GM18520 (cell line): ENCODE measurements at regions not wholly inside any gene's neighbourhood (a gene's known extent, or its start where the extent isn't known, plus 50 kb on each side); places are given as distances from the start of the nearest gene placed in this dataset.
"Not testable (repeated sequence)": the region's sequence is repeated elsewhere in the genome, so short reads cannot be mapped to it uniquely, and the experiment has no call there.

ENCODE experiments used
- ATAC-seq: cut with Tn5 transposase; IDR thresholded peaks from one replicate; pipeline ENCODE4 v1.9.1; 2021; ENCODE audit not compliant: unreplicated experiment

DNA sequence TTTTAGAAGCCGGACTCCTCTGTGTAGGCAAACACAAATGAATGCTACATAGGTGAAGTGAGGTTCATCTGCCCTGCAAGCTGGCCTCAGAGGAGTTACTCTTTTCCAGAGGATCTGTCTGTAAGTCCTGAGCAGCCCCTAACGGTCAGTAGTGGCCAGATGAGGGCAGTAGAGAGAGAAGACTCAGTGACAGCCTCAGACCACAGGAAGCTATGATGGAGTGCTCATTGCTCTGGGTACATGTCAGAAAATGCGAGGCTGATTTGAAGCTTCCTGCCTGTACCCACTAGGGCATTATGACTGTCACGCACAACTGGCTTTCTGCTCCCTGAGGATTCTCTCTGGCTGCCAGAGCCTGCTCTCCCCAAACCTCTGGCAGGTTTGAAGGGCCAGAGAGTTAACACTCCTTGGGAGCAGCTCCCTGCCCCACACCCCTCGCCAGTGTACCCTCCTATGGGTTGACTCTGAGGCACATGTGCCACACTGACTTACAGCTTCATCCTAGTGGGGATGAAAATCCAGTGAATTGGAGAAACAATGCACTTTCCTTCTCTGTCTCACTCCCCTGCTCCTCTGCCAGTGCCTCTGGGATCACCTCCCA, 141.5 kb downstream of the GABRG2 start:
- ATAC-seq: peak; percentile 97

DNA sequence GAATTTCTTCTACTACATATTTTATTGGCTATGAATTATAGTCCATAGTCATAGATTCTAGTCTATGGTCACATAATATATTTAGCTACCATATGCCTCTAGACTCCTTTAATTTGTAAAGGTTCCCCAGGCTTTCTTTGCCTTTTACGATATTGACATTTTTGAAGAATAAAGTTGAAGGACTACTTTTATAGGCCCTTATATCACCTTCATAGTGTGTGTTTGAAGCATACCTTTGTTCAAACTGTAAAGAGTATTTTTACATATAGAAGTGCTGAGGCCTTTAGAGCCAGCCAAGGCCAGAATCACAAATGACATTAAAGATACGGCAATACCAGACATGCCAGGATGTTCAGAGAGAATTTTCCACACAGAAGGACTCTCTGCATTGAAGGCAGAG, 147.0 kb downstream of the GABRG2 start:
- ATAC-seq: no peak

DNA sequence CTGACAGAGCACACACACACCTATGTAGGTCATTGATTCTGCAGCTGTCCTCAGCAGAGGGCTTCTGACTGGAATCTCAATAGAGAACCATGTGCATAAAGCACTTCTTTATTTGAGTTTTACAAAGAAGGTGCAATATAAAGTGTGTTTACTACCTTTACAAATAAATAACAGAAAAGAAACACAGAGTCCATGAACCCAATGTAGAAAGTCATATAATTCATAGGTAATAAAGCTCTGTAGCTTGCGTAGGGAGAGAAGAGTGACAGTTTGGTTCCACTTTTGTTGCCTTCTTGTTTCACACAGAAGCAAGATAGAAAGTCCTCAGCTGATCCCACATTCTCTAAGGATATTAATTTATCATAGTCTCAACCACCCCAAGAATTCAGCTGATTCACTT, 149.5 kb downstream of the GABRG2 start:
- ATAC-seq: no peak

DNA sequence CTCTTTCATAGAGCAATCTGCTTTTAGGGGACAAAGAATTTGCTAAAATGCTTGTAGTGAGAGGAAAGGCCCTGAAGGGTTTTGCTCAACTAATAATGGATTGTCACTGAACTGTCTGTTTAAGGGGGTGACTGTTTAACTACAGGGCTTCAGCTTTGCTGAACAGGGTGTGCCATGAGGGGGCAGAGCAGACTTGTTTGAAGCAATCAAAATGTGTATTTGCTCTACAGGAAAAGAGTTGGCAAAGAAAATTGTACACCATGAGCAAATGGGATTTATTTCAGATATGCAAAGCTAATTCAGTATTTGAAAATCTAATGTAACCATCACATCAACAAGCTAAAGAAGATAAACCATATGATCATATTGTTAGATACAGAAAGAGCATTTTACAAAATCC, 154.3 kb downstream of the GABRG2 start:
- no peak for ATAC-seq

DNA sequence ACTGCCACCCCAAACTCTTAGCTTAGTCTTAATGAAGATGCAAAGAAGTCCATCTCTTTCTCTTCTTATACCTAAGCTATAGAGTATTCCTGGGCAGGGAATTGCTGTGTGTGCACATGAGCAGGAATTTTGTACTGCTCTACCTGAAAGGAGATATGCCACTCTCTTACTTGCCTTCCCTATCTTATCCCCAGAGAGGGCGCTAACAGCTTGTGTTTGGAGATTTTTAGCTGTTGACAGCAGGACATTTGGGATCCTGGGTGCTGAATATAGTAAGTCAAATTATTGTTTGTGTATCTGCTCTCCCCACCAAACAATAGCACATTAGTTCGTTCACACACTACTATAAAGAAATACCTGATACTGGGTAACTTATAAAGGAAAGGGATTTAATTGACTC, 159.5 kb downstream of the GABRG2 start:
- ATAC-seq: no peak

DNA sequence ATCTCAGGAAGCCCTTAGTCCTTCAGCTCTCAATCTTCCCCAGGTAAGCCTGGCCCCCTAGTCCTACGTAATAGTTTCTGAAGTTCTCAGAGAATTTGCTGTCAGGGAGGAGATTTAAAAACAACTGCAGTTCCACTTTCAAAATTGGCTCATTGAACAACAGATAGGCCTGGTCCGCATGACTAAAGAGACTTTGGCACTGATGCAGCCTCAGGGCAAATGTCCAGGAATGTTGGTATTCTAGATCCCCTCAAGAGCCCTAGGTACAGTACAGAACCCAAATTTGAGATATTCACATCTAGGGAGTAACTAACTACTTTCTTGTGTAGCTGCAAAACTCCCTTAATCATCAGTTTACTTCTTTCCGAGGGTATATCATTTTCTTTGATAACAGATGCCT, 162.8 kb downstream of the GABRG2 start:
- ATAC-seq: no peak

DNA sequence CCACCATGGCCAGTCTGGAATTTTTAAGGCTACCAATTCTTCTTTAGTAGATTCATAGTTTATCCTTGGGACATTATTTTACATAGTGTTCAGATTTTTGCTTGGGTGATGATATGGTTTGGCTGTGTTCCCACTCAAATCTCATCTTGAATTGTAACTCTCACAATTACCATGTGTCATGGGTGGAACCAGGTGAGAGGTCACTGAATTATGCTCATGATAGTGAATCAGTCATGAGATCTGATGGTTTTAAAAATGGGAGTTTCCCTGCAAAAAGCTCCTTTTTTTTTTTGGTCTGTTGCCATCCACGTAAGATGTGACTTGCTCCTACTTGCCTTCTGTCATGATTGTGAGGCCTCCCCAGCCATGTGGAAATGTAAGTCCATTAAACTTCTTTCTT, 163.9 kb downstream of the GABRG2 start:
- ATAC-seq: no peak

DNA sequence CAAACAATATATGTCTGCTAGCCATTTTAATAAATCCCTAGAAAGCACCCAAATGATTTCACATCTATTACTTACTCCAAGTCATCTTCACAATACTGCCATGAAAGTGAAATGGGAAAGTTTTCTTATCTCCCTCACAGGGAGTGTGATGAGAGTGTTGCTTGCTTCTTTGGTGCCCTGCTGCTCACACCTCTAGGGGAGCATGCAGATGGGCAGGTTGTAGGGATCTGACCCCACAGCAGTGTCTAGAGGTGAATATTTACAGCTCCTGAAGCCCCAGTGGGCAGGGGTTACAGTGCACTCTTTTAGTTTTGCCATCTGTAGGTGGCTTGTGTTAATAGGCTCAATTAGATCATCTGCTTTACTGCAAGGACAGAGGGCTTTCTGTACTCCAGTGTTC, 173.2 kb downstream of the GABRG2 start:
- no peak for ATAC-seq

DNA sequence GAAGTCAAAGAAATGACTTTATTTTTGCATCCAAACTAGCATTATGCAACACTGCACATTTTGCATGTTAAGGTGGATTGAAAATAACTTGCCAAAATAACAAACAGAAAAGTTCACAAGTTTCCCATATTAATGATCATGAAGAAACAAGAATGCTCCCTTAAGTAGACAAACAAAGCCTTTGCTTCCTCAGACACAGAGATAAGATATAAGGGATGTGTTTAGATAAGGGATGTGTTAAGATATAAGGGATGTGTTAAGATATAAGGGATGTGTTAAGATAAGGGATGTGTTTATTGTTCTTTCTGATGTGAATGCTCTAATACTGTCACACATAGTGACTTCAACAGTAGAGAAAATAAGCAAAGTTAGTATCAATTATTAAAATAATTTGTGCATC, 174.8 kb downstream of the GABRG2 start:
- no peak for ATAC-seq

DNA sequence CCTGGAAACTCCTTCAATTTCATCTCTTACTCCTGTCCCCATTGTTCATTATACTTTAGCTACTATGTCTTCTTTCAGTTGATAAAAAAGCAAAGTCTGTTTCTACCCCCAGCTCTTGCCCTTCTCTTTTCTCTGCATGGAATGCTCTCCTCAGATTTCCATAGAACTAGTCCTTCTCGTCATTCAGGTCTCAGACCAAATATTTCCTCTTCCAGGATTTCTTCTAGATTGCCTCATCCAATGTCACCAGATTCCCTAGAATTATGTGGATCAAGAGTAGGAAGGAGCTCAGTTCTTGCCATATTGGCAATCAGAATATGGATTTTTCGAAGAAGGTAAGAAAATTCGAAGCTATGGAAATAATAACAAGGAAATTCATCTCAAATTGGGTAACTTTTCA, 176.1 kb downstream of the GABRG2 start:
- no peak for ATAC-seq

DNA sequence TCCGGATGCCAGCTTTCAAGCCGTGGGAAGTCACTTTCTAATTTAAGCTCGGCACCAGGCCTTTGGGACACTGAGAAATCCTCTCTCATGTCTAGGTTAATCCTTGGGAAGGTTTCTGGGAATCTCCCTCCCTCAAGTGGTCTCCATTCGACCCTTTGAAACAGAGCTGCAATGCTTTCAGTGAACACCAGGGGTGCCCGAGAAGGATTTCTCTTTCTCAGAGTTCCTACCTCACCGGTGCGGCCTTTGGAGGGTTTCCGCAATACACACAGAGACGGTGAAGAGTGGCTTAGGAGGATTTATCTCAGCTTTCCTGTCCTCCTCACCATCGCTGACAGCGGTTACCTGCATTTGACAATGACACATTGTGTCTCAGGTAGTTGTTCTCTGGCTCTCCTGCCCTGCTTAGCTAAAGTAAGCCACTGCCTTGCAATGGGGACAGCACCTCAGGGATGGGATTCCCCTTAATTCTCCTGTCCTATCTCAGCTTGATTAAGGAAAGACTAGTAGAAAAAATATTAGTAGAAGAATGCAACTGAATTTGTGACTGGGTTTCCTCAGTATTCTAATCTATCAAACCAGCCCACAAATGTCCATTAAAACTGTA, 180.6 kb downstream of the GABRG2 start:
- ATAC-seq: no peak

DNA sequence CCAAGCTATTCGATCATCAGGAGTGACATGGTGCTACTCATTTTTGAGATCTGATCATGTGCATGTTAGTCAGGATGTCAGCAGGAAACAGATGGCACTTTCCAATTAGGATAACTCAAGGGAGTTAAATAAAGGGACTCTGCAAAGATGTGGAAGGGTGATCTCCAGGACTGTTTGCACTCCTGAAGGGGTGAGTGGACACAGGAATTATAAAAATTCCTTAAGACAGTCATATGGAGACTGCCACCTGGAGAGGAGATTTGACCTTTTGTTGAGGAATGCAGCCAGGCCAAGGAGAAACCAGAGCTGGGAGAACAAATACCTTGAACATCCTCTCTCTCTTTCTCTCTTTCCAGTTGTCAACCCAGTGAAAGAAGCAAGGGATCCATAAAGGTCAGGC, 189.1 kb downstream of the GABRG2 start:
- no peak for ATAC-seq

DNA sequence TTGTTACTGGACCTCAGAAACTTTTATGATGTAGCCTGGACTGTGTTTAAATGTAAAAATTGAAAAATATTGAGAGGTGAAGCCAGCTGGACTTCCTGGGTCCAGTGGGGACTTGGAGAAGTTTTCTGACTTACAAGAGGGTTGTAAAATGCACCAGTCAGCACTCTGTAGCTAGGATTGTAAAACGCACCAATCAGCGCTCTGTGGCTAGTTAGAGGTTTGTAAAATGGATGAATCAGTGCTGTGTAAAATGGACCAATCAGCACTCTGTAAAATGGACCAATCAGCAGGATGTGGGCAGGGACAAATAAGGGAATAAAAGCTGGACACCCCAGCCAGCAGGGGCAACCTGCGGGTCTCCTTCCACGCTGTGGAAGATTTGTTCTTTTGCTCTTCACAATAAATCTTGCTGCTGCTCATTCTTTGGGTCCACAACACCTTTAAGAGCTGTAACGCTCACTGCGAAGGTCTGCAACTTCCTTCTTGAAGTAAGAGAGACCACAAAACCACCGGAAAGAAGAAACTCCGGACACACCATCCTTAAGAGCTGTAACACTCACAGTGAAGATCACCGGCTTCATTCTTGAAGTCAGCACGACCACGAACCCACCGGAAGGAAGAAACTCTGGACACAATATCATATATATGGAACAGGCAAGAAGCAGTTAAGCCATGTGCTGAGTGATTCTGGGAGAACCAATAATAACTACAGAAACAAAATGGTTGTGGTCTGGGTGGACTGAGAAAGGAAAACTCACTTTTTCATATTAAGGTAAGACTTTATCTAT, 201.3 kb downstream of the GABRG2 start:
- no peak for ATAC-seq

DNA sequence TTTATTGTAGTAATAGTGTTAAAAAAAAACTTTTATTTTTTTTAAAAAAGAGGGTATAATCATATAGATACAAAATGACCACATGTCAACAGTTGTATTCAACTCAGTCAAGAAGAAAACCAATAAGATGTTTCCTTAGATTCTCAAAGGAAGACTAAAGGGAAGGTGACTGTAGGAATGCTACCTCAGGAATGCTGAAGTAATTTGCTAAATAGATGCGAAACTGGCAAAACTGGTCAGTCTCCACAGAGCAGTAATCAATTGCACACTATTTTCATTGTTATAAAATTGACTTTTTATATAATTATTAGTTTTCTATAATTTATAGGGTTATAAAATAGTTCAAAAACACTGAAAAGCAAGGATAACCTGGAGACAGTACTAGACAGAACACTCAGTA, 204.8 kb downstream of the GABRG2 start:
- ATAC-seq: no peak

DNA sequence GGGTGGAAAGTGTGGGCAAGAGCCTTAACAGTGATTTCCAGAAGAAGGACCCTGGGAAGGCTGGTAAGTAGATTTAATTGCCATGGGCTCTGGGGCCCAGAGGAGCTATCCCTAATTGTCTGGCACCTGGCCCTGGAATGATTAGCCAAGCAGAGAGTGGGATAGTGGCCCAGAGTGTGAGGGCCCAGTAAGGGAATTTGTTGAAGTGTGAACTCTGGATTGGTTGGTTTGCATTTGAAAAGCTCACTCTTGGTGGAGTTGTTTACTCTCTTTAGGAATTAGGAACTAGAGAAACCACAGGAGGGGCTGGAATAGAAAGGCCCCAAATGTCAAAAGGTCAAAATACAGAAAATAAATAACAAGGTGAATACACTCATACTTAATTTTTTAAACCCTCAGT, 207.1 kb downstream of the GABRG2 start:
- no peak for ATAC-seq

DNA sequence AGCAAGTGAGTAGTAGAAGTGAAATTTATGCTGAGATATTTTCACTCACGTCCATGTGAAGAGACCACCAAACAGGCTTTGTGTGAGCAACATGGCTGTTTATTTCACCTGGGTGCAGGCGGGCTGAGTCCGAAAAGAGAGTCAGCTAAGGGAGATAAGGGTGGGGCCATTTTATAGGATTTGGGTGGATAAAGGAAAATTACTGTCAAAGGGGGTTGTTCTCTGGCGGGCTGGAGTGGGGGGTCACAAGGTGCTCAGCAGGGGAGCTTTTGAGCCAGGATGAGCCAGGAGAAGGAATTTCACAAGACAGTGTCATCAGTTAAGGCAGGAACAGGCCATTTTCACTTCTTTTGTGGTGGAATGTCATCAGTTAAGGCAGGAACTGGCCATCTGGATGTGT, 207.8 kb downstream of the GABRG2 start:
- not testable (repeated sequence) for ATAC-seq

DNA sequence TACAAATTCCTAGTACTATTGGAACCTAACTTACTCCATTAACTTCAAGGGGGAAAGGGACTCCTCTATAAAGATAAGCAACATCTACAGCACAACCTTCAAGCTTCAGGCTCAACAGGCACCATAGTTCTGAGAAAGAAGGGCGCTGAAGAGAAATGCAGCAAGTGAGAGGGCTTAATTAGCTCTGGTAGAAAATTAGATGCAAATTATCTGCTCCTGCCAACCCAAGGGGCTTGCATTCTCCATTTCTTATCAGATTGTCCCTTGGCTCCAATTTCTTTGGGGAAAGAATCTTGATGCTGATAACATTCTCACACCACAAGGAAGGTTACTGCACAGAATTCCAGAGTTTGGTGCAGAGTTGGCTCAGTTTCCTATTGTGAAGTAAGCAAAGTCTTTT, 214.6 kb downstream of the GABRG2 start:
- no peak for ATAC-seq

DNA sequence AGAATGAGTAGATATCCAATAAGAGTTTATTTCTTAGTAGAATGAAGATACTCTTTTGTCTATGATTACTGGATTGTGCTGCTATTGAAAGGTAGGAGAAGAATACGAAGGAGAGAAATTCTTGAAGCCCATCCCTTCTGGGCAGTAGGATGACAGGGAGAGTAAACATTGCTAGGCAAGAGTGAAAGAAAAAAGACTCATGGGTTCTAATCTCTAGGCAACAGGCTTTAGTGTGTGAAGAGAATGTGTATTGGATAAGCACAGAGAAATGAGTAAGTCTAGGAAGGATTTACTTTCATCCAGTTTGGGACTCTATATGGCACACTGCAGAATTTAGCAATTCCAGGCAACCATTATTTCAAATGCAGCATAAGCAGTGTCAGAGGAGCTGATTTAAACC, 216.0 kb downstream of the GABRG2 start:
- ATAC-seq: no peak

DNA sequence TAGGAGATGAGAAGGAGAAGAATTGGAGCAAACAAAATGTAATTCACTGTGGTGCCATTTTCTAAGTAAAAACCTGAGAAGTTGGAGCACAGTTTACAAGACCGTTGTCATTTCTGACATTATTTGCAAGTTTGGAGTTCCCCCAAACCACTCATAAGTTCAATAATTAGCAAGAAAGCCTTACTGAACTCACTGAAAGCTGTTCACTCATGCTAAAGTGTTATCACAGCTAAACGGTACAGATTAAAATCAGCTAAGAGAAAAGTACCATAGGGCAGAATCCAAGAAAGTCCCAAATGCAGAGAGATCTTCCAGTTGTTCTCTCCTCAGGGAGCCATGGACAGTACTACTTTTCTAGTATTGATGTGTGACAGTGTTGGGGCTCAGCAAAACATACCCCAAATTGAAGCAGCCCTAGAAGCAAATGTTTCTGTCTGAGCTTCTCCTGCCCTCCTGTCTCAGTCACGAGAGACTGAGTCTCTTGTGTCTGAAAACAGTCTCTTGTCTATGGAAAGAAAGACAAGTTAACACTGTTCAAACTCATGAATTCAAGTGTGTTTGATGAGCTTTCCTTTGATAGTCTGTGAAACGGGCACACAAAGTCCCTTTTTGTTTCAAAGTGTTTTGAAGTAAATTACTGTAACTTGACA, 221.2 kb downstream of the GABRG2 start:
- peak; percentile 85 for ATAC-seq

DNA sequence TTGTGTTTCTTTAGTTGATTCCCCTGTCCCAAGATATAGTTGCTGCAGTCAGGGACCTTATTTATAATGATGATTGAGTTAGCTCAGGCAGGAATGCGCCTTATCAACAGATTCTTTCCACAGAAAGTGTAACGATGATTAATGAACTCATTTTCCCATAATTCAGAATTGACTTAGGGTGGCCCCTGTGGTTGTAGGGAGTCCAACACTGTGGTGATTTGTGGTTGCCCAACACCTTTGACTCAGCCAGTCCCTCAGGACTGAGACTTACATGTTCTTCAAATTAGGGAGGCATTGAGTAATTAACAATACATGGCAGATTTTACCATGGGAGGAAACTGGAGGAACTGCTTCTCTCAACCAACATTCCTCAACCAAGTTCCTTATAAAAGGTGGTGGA, 221.9 kb downstream of the GABRG2 start:
- ATAC-seq: peak; percentile 28

DNA sequence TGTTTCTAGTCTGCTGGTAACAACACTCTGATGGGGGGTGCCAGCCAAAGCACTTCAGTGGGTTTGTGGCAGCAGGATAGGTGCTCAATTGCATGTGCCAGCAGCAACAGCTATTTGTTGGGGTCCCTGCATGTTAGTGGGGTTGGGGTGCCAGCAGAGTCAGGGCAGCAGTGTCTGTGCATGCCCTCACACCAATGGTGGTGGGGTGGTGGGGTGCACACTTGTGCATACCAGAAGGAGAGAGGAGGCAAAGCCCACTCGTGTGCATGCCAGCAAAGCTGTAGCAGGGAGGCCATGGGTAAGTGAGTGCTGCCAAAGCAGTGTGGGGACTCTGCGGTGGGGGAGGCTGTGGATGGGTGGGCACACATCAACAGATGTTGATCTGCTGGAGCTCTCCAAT, 232.2 kb downstream of the GABRG2 start:
- no peak for ATAC-seq

DNA sequence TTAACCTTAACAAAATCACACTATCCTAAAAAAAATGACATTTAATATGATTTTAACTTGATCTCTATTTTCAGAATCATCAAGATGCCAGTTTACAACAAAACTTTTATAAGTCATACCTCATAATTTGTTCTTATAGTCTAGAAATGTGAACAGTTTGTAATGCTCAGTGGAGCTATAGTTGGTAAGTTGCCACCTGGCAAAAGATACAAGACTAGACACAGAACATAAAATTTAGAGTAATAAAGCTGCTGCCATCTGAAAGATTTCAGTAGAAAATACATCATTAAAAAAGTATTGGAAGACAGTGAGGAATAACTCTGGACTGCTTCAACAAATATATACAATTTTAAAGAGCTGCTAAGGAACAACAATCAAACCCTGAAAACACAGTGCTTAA, 233.8 kb downstream of the GABRG2 start:
- ATAC-seq: no peak
